ENCODE measurements at regions not wholly inside any gene's neighbourhood (a gene's known extent, or its start where the extent isn't known, plus 50 kb on each side); places are given as distances from the start of the nearest gene placed in this dataset.
"Not testable (repeated sequence)": the region's sequence is repeated elsewhere in the genome, so short reads cannot be mapped to it uniquely, and the experiment has no call there.

DNA sequence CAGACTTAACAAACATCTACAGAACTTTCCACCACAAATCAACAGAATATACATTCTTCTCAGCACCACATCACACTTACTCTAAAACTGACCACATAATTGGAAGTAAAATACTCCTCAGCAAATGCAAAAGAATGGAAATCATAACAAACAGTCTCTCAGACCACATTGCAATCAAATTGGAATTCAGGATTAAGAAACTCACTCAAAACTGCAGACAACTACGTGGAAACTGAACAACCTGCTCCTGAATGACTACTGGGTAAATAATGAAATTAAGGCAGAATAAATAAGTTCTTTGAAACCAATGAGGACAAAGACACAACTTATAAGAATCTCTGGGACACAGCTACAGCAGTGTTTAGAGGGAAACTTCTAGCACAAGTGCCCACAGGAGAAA lies 292.7 kb downstream of the RND3 start:
- not testable (repeated sequence) for DNase-seq

DNA sequence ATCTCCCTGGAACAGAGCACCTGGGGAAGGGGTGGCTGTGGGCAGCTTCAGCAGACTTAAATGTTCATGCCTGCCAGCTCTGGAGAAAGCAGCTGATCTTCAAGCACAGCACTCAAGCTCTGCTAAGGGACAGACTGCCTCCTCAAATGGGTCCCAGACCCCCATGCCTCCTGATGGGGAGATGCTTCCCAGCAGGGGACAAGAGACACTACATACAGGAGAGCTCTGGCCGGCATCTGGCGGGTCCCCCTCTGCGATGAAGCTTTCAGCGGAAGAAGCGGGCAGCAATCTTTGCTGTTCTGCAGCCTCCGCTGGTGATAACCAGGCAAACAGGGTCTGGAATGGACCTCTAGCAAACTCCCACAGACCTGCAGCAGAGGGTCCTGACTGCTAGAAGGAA lies 294.8 kb downstream of the RND3 start:
- no peak for DNase-seq

DNA sequence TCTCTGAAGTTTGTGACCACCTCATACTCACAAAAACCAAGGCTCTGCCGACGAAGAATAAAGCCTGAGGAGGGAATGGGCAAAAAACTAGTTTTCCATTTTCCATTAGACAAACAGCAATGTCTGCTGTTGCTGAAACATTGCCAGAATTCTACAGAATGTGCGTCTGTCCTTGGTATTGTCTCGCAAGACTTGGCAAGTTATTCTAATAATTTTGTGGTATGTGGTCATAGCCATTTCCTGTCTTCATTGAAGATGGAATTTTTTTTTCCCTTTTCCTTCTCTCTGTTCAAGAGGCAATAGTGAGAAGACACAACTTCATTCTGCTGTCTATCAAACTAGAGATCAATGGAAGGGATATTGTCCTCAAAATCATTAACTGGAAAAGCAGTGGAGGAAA lies 296.1 kb downstream of the RND3 start:
- DNase-seq: no peak

DNA sequence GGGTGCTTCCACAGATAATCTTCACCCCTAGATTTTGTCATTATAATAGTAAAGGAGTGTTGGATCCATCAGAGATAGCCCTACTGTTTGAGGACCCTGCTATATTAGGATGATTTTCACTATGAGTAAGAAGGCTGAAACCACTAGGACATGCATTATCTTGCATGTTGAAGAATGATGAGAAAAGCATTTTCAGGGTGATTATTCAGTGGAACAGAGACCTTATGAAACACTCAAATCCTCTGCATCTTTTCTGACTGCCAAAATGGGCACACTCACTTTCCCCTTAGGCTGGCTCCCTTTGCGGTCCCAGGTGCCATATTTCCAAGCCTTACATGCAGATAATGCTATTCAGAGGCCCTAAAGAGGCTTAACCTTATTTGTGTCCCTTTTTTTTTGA lies 296.9 kb downstream of the RND3 start:
- DNase-seq: no peak

DNA sequence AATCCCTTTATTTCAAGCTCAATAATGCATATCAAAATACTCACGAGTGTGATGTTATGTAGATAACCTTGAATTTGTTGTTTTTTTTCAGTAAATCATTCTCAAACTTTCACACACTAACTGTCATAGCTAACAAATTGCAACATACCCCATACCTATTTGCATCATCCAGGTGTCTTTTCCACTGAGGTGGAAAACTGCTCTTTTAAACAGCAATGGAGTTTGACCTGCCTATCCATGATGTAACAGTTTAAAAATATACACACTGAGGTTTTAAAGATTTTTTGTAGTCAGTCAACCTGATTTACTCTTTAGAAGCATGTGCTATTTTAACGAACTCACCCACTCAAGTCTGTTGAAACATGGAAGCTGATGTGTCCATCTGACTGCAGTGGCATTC lies 298.7 kb downstream of the RND3 start:
- no peak for DNase-seq

DNA sequence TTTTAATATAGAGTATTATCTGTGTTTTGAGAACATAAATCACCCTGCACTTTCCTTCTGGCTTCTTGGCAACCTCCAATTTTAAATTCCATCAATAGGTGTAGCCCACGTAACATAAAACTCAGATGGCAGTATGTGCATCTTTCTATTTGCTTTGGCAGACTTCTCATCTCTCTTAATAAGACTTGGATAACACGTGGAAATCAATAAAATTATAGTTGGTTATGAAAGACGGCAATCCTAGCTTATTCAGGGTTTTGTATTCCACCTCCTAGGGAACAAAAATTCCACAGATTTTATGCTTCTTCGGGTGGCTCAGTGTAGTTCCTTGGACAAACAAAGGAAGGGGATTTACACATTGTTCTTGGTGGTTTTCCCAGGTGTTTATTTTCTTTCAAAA lies 299.3 kb downstream of the RND3 start:
- no peak for DNase-seq

DNA sequence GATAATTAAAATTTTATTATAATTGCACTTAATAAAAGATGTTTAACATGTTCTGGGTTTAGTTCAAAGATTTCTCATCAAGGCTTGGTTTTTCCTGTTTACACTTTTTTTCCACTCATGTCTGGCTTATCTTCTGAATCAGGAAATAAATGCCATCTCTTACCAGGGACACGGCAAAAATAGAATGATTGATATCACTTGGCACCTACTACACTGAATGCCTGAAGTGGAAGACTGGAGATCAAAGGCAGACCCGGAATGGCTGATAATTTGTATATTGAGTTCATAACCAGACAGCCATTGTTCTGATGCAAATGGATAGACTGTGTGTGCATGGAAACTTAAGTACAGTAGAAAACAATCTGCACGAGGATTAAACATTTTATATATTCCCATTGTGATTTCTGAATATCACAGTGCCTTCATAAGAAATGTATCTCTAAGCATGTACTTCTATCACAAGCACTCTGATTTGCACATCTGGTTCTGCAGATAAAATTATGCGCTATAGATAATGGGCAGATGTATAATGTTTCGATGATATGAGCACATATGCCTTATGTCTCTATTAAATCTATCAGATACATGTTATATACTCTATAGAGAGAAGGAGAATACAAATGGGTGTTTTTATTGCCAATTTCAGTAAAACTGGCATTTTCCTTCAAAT lies 304.8 kb downstream of the RND3 start:
- no peak for DNase-seq

DNA sequence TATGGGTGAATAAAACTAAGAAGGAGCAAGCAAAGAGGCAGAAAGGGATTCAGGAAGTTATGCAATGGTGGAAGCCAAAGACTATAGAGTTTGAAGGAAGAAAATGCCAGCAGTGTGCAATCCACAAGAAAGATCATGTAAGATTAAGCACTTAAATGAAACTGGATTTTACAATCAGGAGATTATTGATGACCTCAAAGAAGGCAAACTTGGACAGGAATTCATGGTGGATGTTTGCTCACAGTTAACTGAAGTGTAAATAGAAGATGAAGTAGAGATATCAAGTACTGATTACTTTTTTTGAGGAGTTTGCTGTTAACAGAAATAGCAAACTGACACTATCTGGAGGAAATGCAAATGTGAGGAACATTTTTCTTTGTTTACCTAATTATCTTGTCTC lies 308.9 kb downstream of the RND3 start:
- no peak for DNase-seq

DNA sequence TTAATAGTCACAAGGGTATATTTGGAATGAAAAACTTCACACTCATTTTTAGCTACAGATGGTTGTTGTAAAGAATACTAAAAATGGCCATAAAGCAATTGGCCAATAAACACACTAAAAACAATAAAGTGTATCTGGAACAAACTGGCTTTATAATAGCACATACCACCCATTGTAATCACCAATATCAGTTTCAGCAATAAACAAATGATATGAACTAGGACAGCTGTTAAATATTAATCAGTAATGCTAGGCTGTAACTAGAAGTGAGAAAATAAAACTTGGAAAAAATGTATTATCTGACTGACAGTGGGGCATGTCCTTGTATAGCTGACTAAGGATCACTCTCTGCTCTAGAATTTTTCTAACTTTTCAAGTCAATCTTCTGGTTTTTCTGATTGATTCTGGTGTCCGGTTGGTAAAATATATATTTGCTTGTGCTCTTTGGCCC lies 312.5 kb downstream of the RND3 start:
- DNase-seq: no peak

DNA sequence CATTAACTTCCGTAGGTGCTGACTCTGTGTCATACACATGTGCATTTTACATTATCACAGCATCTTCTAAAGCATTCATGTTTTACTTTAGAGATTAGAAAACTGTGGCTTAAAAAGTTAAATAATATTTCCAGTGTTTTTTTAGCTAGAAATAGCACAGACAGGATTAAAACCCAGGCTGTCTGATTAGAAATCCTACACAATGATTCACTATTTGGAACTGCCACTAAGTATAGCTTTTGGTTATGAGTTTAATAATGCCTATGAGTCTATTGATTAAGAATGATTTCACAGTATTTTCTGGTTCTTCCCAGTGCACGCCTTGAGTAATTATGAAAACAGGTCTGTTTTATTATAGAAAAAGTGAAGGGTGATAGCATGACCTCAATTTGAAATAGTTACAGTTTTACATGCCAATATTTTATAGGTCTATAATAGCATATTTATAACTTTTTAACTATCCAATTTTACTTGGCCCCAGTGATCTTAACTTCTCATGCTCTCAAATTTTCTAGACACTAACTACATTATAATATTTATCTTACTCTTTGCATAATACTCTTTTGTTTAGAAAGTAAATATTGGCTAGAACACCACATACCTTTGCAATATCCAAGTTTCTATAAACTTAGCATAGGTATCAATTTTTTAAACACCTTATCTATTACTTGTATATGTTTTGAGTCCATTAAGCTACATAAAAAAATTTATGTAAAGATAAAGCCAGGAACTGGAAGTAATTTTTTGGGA lies 313.2 kb downstream of the RND3 start:
- no peak for DNase-seq

DNA sequence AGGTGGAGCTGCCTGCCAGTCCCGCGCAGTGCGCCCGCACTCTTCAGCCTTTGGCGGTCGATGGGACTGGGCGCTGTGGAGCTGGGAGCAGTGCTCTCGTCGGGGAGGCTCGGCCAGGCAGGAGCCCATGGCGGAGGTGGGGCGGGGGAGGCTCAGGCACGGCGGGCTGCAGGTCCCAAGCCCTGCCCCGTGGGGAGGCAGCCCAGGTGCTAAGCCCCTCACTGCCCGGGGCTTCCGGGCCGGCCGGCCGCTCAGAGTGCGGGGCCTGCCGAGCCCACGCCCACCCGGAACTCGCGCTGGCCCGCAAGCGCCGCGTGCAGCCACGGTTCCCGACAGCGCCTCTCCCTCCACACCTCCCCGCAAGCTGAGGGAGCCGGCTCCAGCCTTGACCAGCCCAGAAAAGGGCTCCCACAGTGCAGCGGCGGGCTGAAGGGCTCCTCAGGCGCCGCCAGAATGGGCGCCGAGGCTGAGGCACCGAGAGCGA lies 316.4 kb downstream of the RND3 start:
- no peak for DNase-seq

DNA sequence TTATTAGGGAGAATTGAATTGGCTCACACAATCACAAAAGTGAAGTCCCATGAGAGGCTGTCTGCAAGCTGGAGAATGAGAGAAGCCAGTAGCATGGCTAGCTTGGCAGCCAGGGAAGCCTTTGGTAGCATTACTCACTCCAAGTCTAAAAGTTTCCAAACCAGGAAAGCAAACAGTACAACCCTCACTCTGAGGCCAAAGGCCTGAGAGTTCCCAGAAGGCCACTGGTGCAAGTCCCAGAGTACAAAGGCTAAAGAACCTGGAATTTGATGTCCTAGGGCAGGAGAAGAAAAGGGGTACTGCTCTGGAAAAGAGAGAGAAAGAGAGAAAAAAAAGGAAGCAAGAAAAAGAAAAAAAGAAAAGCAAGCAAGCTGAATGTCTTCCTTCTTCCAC lies 318.2 kb downstream of the RND3 start:
- no peak for DNase-seq

DNA sequence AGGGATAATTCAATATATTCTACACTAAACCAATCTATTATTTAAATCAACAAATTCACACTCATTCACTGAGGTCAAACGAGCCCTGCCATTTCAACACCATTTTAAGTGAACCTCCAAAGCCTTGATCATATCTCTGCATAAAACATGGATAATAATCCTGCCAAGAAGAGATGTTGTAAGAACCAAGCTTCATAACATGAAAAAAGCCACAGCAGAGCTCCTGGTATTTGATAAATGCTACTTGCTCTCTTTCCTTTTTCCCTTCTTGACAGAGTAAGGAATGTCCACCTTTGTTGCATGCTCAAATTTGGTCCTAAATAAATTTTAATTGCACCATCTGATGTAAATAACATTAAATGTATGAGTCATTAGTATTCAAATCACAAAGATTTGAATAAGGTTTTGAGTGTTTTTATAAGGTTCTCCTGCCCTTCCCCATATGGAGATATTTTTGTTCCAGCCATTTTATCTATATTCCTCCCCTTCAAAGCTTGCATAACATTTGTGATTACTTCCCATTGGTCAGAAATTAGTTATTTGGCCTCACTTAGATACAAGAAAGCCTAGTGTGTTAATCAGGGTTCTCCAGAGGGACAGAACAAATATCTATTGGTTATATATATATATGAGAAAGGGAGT lies 318.8 kb downstream of the RND3 start:
- no peak for DNase-seq

DNA sequence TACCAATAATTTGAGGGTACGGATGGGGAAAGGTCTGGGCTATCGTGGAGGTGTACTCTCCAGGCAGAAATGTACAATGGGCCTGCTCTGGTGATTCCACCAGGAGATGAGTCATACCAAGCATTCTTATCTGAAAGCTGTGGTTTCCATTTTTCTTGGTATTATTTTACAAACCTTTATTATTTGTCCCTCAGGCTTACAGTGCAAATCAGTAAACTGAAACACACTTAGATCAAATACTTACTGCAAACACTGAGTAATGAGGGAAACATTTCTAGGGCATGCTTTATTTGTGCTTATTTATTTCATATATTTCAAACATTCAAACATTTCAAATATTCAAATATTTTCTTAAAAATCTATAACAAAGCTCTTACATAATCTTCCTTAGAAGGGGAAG lies 319.8 kb downstream of the RND3 start:
- DNase-seq: no peak

DNA sequence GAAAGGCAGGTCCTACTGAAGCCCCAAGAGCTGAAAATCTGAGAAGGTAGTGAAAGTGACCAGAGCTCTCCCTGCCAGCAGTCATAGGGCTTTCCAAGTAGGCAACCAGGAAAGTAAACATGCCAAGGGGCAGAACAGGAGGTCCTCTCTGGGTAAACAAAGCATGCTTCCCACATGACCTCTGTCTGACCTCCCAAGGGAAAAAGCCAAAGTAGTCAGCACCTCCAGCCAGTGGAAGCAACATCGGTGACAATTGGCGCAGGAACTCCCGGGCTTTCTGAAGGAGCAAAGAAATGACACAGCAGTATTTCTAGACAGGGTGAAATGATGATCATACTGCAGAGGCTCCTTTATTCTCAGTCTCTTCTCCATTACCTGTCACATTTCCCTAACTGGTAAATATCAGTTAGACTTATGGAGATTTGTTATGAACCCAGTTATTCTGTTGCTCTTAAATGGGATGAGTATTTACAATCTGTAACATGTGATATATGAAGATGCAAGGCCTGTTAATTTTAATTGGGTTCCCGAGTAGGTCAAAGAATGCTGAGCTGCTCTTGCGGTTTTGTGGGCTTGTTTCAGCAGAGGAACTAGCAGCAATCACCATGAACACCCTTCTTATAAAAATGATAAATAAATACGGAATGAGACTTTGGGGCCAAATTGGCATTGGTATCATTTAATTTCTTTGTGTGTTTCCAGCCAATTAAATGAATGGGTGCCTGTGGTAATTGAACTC lies 321.0 kb downstream of the RND3 start:
- DNase-seq: no peak

DNA sequence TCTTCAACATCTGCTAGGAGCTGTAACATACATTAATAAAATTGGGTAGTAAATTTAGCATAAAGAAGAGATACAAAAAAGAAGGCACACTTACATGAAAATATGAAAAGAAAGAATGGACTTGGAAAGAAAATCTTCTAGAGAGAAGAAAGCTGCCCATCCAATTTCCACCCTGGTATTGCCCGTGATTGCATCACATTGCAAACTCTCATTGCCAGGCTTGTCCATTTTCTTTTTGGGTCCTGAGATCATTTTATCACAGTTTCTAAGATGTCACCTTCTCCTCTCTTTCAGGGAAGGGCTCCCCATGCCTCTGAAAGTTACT lies 321.5 kb downstream of the RND3 start:
- no peak for DNase-seq

DNA sequence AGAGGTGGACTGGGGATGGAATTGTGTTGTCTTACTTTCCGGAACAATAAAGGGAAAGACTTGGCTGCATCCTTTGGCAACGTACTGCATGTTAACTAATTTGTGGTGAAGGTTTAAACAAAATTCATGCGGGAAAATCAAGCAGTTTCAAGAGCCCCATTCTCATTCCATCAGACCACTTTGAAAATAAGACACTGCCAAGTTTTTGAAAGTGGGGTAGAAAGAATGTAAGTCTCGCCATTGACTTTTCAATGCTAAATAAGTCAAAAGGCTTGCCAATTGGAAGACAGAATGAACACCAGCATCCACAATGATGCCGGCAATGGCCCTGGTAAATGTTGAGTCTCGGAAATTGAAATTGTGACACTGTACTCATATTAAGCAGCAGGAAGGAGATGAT lies 322.0 kb downstream of the RND3 start:
- DNase-seq: no peak

DNA sequence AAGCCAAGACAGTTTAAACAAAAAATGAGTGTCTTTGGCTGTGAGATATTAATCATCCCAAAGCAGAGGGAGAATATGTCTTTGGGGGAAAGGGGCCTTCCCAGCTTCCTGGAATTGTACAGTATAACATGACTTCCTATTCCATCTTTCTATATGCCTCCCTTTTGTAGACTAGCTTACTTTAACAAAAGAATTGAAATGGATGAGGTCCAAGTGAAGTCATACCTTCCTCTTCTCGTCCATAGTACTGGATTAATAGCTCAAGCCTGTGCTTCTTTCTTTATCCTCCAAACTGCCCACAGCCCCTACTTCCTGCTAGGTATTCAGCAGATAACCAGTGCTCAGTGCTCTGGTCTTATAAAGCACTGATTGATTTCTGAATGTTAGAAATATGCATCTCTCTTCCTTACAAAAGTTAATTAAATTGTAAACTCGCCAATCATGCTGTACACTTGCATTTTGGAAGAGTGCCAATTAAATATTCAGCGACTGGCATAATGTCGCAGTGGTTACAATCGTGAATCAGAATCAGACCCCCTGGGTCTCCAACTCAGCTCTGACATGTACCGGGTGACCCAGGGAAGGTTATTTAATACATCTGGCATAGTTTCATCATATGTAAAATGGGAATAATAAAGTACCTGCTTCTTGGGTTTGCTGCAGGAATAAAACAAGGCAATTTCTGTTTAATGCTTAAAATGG lies 325.1 kb downstream of the RND3 start:
- DNase-seq: no peak

DNA sequence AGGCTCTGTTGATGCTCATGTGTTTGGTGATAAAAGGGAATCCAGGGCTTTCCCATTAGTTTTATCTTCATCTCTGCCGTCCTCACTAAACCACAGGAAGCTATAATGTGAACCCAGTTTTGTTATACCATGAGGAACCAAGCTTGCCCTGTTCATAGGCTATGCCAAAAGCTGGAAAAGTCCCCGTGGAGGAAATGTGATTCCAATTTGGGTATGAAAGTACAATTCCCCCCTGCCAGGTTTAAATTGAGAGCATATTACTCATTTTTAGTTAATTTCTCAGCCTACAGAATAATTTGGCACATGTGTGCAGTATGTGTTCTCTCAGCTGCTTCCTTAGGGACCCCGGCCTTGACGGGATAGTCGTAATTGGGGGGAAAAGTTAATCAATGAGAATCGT lies 327.4 kb downstream of the RND3 start:
- DNase-seq: no peak

DNA sequence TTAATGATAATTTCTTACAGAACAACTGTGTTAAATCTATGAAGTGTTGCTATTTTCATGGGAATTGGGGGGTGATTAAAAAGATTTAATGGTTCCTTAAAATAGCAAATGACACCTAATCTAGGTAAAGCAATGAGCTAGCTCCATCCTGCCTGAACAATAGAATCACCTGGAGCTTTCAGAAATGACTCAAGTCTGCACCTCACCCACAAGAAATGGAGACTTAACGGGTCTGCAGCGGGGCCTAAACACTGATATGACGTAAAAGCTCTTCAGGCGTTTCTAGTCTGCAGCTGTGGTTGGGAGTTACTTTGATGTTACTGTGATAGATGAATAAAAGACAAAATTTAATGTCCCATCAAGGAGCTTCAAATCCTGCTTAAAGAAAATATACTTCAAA lies 328.2 kb downstream of the RND3 start:
- no peak for DNase-seq

DNA sequence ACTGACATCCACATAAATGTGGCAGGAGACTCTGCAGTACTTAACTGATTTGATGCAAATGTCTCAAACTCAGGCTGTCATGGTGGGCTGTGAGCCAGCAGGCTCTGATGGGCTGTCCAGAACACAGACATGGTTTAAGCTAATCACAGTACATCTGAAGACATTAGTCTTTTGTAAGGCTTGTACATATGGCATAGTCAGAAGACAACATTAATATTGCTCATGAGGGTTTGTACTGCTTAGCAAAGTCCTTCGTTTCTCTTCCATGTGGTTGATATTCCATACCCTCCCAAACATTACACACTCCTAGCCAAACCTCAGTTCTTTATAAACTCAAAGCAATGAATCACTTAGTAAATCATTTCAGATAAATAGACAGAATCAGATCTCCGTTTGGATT lies 330.6 kb downstream of the RND3 start:
- no peak for DNase-seq

DNA sequence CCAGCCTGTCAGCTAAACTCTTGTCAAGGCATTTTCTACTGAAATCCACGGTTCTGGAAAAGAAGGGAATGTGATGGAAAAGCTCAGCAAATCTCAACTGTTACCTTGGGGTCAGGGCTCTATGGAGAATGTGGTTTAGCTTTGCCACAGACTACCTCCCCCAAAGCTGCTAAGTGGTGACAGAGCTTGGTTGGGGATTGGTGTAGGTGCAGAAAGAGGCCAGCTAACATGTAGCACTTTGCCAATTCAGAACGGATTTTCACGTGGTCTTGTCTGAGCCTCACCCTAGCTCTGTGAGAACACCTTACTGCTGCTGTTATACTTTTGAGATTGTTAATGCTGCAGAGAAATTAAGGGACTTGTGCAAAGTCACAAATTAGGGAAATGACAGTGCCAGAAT lies 331.1 kb downstream of the RND3 start:
- no peak for DNase-seq

DNA sequence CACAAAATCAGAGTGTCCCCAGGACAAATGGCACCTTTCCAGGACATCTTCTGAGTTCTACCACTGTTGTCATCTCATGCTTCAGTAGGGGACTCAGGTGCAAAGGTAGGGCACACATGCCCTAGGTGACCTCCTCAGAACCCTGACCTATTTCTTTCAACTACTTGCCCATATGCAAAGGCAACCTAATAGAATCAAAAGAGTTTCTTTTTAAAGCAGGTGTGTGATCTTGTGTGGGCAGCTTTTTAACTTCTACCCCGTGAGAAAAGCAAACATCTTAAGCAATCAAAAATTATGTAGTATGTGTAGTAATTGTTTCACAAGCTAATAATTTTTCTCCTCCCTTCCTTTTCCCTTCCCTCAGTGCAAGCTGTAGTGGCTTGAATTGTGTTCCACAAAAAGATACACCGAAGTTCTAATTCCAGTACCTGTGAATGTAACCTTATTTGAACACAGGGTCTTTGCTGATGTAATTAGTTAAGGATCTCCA lies 333.1 kb downstream of the RND3 start:
- no peak for DNase-seq
